CD4-positive, alpha-beta T cell treated with Interferon gamma for 1 hour (primary cell): ENCODE measurements at regions not wholly inside any gene's neighbourhood (a gene's known extent, or its start where the extent isn't known, plus 50 kb on each side); places are given as distances from the start of the nearest gene placed in this dataset.

Source experiments
- DNase-seq: peaks from one replicate; pipeline ENCODE4 v3.0.0-alpha.2; 2020

DNA sequence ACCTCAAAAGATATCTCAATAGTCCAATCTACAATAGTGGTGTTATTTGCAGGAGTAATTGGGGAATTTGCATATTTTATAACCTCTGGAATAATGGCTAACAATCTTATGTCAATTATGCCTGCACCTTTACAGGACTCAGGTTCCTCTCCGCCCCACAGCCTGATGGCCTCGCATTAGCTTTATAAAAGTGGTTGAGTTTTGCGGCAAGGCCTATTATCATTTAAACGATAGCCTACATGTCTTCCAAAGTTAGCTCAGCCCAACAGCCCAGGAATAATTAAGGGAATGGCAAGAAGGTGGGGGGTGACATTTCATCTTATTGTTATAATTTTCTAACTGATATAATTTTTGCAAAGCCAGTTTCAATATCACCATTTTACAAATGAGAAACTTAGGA is 97.3 kb downstream of the RTP4 start:
- no peak for DNase-seq

DNA sequence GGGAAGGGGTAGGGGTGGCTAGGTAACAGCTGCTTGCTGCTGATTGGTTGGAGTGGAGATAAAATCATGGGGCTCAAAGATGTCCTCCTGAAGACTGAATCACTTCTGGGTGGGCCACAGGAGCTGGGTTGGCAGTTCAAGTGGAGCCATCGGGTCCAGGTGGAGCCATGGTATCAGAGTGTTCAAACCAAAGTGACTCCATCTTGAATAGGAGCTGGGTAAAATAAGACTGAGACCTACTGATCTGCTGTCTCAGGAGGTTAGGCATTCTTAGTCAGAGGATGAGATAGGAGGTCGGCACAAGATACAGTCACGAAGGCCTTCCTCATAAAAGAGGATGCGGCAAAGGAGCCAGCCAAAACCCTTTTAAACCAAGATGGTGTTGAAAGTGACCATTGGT is 96.5 kb downstream of the RTP4 start:
- DNase-seq = no peak

DNA sequence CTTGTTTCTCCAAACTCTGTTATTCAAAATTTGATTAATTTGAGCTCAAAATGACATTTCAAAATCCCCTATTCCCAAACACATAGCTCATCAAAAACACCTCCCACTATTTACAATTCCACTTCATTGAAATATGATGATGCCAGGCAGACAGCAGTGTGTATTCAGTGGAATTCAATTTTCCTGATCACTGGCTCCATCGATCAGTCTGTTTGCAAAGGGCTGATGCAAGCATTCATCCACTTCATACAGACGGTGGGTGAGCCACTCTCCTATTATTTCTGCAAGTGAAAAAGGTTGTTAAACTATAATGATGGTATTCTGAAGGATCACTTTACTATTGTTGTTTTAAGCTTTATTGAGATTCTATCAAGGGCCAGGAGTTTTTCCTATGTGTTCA is 90.7 kb downstream of the RTP4 start:
- no peak for DNase-seq

DNA sequence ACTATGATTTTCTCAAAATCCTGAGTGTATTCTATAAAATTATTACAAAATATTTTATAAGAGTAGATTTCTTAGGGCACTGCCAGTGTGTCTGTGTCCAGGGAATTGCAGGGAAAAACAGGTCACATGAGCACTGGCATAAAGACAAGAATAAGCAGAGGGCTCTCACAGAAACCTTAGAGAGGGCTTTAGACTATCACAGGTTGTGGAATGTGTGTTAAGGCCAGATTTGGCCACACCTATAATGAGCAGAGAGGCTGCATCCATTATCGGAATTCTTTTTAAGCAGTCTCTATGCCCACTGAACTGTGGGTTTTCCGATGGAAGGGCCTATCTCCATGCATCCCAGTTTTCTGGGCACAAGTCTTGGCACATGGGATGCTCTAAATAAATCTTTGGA is 90.2 kb downstream of the RTP4 start:
- DNase-seq = no peak

DNA sequence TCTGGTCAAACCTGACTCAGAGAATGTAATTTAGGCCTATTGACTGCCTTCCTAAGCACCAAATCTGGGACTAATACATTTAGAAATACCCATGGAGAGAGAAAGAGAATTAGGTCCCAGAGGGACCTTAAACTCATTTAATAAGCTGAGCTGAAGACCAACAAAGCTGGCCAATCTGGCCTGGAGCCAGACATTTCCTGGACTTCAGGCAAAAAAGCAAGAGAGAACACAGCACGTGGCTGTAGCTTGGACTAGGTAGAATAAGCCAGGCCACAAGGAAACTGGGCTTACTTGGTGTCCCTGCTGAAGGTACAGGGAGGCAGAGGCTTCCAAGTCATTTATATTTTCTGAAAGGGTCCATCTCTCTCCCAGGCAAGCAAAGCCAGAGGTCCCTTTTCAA is 88.1 kb downstream of the RTP4 start:
- DNase-seq = no peak

DNA sequence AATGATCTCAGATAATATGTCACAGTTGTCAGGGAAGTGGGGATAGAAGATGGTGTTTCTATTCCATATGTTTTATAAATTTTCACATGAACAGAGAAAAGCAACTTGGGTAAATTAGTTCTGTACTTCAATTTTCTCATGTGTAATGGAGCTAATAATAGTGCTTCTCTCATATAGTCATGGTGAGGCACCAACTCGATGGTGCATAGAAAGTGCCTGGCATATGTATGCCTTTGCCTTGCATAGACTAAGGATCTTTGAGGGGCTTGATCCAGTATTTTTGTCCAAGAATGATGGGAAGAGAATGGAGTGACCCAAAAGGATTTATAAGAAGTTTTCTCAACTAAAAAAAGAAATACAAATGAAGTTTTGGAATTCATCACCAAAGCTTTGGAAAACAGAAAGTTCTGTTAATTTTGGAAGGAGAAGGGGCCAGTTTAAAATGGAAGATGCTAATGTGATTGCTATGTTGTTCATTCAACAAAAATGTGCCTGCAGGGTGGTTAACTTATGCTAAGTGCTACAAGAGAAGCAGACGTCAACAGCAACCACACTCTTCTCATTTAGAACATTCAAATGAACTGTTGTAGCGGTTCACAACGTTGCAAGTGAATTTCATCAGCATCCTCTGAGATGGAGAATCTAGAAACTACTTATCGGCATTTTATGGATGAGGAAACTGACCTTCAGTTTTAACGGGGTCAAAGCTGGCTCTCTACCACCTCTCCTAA is 86.1 kb downstream of the RTP4 start:
- DNase-seq = no peak

DNA sequence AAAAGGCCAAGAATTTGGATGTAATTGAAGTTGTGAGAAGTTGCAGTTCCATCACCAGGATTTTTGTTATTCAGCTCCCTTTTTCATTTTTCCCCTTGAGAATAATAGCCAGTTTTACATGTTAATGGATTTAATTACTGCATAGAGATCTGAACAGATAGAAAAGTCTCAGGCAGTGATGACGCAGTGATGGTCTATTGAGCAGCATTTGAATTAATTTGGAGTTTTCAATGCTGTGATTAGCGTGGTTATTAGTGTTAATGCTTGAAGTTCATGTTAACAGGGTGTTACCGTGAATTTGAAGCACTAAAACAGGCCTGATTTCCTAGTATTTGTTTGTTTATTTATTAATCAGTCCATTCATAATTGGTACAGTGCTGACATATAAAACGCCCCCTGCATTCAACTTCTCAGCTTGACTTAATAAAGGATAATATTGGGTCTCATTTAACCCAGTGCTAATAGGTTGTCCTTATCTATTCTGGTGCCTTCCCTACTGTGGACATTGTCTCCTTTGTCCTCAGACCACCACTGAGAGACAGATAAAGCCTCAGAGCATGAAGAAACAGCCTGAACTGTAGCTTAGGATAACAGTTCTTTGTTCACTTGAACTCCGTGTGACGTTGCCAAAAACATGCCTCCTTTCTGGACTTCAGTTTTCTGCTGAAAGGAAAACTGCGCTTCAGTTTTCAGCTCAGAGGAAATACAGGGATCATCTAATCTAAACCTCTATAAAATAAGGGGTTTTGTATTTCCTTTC is 82.4 kb downstream of the RTP4 start:
- no peak for DNase-seq

DNA sequence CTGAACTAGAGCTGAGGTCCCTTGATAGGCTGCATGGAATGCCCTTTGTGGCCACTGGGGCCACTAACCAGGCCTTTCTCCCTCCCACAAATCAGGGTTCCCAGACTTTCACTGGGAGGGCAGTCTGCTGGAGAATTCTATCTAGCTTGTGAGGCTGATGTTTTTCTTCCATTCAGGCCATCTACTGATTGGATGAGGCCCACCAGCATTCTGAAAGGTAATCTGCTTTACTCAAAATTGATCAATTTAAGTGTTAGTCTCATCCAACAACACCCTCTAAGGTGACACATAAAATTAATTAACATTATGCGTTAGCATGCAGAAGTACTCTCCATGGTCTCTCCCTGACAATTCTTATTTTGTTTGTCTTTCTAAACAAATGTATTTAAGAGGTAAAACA is 80.5 kb downstream of the RTP4 start:
- DNase-seq = no peak

DNA sequence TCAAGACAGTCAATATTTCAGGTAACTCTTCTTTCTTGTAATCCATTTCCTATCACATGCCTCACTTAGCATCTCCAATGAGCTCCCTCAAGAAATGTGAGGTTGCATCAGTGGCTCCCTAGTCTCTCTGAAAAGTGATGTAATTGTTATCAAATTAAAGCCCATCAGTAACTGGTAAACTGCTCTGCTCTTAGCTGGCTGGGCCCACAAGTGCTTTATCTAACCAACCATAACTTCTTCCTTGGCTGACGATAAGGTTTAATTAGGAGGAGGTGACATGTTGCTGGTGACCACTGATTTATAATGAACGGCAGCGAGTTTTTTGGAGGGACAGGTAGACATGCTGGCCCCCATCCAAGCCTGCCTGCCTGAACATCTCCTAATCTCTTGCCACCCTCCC is 79.6 kb downstream of the RTP4 start:
- no peak for DNase-seq

DNA sequence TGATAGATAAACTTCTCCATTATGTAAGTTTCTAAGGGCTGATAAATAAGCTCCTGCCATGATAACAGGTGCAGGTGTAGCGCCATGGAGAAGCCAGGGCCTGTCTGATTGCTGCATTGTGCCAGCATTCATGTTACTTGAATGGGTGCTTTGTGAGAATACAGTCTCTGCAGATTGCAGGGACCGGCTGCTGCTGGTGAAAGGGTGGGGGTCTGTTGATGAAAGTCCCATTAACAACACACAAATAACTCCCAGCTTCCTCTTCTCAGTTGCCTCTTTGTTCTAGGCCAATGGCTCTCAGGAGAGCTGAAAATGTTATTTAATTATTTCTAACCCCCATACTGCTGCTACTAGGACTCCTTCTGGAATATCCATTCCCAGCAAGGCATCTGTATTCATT is 77.2 kb downstream of the RTP4 start:
- no peak for DNase-seq

DNA sequence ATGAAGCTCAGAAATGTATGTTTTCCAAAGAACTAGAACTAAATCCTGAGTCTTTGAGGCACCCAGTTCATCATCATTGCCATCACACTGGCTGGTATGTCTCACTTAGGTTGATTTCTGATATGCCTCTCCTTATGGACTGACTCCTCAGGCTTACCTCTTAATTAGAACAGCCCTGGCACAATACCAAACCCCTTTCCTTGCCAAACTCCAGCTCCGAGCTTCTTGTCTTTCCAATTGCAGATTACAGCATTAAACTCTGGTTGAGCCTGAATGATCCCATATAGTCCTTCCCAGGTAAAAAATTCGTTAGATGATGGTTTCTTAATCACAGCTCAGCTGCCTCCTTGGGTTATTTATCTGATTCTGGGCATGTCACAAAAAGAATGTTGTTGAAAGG is 66.3 kb downstream of the RTP4 start:
- DNase-seq = no peak

DNA sequence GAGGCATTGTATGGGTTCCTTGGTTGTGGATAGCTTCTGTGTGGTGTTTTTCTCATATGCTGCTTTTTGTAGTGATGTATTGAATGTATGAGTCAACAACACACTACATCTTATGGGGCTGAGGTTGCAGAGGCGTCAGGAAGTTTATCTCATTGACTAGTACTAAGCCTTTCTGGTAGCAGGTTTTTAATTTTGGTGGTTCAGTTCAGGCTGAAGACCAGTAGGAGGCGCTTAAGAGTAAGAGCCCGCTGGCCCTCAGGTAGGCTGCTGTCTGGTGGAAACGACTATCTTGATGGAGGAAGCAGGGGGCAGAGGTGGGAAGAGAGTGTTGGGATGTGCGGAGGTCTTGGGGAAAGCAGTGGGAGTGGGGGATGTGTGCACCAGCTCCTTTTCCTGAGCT is 62.4 kb downstream of the RTP4 start:
- DNase-seq = no peak
